HG03159 (cell line): ENCODE measurements at regions not wholly inside any gene's neighbourhood (a gene's known extent, or its start where the extent isn't known, plus 50 kb on each side); places are given as distances from the start of the nearest gene placed in this dataset.
"Not testable (repeated sequence)": the region's sequence is repeated elsewhere in the genome, so short reads cannot be mapped to it uniquely, and the experiment has no call there.

ENCODE experiments used
- ATAC-seq: cut with Tn5 transposase; IDR thresholded peaks from one replicate; pipeline ENCODE4 v1.9.1; 2021; ENCODE audit warnings: mild to moderate bottlenecking, moderate library complexity; ENCODE audit not compliant: unreplicated experiment

GRCh38 chr2:12603781-12604295 lies 112.9 kb upstream of the TRIB2 start:
- no peak for ATAC-seq

- no peak for ATAC-seq
Measured at GRCh38 chr2:12604341-12604740, 112.4 kb upstream of the TRIB2 start.

DNA sequence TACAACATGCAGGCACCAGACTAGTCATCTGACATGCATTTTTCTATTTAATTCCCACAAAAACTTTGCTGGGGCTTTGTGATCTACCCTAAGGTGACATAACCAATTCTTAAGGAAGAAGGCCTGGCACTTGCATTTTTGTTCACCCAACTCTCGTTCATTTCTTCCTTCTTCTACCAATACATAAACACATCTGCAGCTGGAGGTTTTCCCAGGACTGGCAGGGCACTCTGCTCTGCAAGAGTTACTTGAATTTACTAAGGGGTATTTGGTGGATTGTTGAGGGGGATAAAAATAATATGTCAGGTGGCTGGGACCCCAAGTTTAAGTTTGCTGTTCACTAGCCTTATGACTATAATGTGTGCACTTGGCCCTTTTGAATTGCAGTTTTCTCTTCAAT lies 111.4 kb upstream of the TRIB2 start:
- ATAC-seq, result no peak

- no peak for ATAC-seq
Measured at GRCh38 chr2:12605936-12606335, 110.8 kb upstream of the TRIB2 start.

GRCh38 chr2:12606472-12607000 lies 110.2 kb upstream of the TRIB2 start:
- no peak for ATAC-seq

GRCh38 chr2:12607971-12608370 lies 108.8 kb upstream of the TRIB2 start:
- ATAC-seq, result no peak

- no peak for ATAC-seq
Measured at GRCh38 chr2:12610314-12610713, 106.4 kb upstream of the TRIB2 start.

GRCh38 chr2:12612168-12612567 lies 104.6 kb upstream of the TRIB2 start:
- no peak for ATAC-seq

- no peak for ATAC-seq
Measured at GRCh38 chr2:12612671-12613070, 104.1 kb upstream of the TRIB2 start.

GRCh38 chr2:12613137-12613835 lies 103.5 kb upstream of the TRIB2 start:
- ATAC-seq, result no peak

DNA sequence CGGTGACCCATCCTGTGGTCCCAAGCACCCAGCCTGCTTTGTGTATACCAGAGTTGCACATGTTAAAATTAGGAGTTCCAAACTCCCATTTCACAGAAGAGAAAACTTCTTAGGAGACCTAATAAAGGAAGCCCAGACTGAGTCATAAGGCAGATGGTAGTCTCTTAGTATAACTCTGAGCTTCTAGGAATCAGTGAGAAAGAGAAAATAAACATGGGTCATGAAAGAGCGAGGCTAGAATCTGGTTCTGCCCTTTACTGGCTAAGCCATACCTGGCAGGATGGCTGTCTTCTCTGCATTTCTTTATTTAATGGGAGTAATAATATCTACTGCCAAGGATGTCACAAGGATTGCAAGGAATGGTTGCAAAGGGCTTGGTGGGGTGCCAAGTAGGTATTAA lies 101.2 kb upstream of the TRIB2 start:
- ATAC-seq, result no peak

- no peak for ATAC-seq
Measured at GRCh38 chr2:12616456-12617156, 100.1 kb upstream of the TRIB2 start.

DNA sequence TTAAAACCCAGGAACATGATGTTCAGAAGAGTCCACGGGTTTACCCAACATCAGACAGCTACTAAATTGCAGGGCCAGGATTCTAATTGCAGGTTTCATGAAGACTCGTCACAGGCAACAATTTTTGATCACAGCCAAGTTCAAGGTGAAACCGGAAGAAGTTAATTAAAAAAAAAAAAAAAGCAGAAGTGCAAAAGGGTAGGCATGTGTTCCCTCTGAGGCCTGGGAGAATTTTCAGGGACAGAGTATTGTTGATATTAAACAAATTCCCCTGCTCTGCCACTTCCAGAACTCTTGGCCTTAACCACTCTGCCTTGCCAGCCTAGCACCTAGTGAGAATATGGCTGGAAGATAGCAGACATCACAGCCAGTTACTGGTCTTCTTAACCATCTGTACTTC lies 99.4 kb upstream of the TRIB2 start:
- ATAC-seq, result no peak

DNA sequence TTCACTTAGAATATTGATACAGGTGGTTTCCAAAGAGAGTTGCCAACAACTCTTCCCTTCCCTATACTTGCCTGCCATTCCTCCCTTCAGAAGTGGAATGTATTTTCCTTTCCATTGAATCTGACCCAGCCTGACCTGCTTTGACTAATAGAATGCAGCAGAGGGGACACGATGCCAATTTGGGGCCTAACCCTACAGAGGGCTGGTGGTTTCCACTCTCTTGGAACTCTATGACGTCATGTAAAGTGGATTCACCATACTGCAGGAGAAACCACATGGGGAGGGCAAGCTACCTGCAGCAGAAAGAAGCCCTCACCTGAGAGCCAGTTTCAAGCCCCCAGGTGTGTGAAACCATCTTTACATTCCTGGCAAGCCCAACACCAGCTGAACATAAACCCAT lies 98.9 kb upstream of the TRIB2 start:
- no peak for ATAC-seq

GRCh38 chr2:12618576-12618975 lies 98.2 kb upstream of the TRIB2 start:
- ATAC-seq, result no peak

DNA sequence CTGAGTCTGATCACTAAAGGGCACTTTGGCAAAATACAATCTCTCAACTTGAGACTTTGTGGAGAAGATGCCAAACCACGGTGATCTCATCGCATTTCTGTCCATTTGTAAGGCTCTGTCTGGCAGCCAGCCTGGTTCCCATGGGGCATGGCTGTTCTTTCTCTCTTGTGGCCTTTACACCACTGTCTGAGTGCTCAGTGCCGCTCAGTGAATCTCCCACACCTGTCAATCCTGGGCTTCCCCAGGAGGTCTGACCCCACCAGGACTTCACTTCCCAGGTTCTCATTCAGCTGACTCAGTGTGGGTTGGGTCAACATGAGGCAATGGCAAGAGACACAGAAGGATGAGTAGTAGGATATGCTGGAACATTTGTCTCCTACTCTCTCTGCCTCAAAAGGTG lies 96.8 kb upstream of the TRIB2 start:
- no peak for ATAC-seq

DNA sequence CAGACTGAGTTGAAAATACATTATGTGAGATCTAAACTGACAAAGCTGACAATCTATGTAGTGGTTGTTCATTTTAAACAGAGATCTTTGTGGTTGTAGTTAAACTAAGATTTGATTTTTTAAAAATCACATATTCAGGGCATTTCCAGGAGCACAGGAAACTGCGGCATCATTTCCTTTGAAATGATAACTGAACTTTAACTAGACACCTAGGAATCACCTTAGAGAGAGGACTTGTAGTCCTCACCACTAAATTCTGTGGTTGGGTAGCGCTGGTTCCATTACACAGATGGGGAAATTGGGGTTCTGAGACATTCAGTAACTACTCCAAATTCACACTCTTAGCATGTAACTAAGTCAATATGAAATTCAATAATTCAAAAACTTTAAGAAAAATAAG lies 96.0 kb upstream of the TRIB2 start:
- no peak for ATAC-seq

GRCh38 chr2:12623051-12623450 lies 93.7 kb upstream of the TRIB2 start:
- no peak for ATAC-seq

DNA sequence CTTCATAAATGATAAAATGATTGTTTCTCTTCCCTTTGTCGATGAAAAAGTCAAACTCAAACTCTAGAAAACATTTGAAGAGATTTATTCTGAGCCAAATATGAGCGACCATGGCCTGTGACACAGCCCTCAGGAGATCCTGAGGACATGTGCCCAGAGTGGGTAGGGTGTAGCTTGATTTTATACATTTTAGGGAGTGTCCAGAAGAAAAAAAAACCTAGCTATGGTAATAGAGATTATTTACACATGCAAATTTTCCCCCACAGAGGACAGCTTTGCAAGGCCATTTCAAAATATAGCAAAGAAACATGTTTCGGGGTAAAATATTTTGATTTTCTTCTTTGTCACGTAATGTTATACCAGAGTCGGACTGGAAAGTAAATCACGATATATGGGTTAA lies 92.4 kb upstream of the TRIB2 start:
- ATAC-seq, result no peak

DNA sequence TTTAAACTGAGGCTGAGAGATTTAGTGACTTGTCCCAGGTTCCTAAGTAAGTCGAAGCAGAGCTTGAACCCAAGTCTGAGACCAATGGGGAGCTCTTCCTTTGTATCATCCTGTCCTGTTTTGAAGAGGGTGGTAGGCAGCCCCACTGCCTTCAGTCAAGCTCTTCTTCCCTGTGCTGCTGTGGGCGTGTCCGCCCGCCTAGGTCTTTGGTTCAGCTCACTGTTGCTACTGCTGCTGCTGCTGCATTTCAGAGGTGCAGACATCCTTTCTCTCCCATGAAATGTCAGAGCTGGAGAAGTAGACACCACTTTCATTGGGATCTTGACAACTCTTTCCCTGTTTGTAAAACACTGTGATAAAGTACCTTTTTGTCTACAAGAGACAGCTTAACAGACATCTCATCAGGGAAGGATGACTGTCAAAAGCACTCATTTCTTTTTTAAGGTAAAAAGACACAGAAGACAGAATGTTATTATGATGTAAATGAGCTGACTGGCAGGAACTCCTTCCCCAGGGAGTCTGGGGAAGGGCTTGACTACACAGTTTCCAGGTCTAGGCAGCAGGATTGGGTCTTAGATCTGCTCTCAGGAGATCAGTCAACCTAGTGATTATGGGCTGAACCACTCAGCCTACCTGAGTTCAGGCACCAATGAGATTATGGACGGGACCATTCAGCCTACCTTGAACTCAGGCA lies 91.7 kb upstream of the TRIB2 start:
- ATAC-seq, result no peak

DNA sequence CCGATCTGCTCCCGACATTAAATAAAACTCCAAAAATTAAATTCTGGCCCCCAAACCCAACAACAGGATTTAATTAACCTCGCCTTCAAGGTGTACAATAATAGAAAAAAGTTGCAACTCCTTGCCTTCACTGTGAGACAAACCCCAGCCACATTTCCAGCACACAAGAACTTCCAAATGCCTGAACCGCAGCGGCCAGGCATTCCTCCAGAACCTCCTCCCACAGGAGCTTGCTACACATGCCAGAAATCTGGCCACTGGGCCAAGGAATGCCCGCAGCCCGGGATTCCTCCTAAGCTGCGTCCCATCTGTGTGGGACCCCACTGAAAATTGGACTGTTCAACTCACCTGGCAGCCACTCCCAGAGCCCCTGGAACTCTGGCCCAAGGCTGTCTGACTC lies 88.2 kb upstream of the TRIB2 start:
- not testable (repeated sequence) for ATAC-seq
